OCI-LY1 (cell line): ENCODE measurements at regions not wholly inside any gene's neighbourhood (a gene's known extent, or its start where the extent isn't known, plus 50 kb on each side); places are given as distances from the start of the nearest gene placed in this dataset.

ENCODE experiments used
- EZH2 ChIP-seq: fragments of 200-600 bp; sonication (generic), shearing (Covaris generic); IDR thresholded peaks from 2 replicates; pipeline ENCODE4 v1.8.0; 2017; ENCODE audit warnings: borderline replicate concordance, mixed run types, mild to moderate bottlenecking, antibody characterized with exemption, low read length, moderate library complexity, mixed read lengths
- TF ChIP-seq, protein P1 (sequence below): fragments of 200-600 bp; sonication (generic), shearing (Covaris generic); IDR thresholded peaks from 2 replicates; pipeline ENCODE4 v1.5.1; 2017; ENCODE audit warnings: mild to moderate bottlenecking, antibody characterized with exemption, low read length, moderate library complexity, mixed read lengths

- TF ChIP-seq, protein P1, sequence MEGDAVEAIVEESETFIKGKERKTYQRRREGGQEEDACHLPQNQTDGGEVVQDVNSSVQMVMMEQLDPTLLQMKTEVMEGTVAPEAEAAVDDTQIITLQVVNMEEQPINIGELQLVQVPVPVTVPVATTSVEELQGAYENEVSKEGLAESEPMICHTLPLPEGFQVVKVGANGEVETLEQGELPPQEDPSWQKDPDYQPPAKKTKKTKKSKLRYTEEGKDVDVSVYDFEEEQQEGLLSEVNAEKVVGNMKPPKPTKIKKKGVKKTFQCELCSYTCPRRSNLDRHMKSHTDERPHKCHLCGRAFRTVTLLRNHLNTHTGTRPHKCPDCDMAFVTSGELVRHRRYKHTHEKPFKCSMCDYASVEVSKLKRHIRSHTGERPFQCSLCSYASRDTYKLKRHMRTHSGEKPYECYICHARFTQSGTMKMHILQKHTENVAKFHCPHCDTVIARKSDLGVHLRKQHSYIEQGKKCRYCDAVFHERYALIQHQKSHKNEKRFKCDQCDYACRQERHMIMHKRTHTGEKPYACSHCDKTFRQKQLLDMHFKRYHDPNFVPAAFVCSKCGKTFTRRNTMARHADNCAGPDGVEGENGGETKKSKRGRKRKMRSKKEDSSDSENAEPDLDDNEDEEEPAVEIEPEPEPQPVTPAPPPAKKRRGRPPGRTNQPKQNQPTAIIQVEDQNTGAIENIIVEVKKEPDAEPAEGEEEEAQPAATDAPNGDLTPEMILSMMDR, result no peak
- no peak for TF ChIP-seq EZH2
Measured at GRCh38 chr2:147471126-147471525, 373.7 kb upstream of the ACVR2A start.
